ENCODE measurements at regions not wholly inside any gene's neighbourhood (a gene's known extent, or its start where the extent isn't known, plus 50 kb on each side); places are given as distances from the start of the nearest gene placed in this dataset.

DNA sequence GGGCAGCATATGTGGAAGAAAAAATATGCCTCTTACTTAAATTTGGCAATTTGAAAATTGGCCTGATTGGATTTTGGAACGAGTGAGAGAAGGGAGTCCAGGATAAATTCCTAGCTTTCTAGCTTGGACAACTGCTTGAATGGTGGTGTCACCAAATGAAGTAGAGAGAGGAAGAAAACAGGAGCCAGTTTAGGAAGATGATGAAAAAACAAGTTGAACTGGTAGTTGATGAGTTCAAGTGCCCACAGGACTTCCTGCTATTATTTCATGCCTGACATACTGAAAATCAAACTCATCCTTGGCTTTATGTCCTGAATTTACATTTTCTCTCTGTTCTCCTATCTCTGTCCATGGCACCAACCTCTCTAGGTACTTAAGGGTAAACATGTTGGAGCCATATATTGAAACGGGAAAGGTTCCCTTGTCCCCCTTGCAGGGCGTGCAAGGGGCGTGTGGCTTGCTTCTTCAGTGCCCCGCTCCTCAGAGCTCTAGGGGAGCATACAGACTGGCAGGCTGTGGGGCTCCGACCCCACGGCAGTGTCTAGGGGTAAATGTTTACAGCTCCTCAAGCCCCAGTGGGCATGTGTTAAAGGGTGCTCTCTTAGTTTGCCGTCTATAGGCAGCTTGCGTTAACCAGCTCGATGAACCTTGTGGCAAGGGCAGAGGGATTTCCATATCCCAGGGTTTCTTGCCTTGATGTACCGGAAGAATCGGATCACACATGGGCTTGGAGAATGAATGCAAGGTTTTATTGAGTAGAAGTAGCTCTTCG lies 250.7 kb upstream of the PGRMC2 start:
- no peak for TF ChIP-seq EZH2 (IDR thresholded peaks at IDR 0.05; ENCODE audit: low read length)
- TF ChIP-seq, protein P1, sequence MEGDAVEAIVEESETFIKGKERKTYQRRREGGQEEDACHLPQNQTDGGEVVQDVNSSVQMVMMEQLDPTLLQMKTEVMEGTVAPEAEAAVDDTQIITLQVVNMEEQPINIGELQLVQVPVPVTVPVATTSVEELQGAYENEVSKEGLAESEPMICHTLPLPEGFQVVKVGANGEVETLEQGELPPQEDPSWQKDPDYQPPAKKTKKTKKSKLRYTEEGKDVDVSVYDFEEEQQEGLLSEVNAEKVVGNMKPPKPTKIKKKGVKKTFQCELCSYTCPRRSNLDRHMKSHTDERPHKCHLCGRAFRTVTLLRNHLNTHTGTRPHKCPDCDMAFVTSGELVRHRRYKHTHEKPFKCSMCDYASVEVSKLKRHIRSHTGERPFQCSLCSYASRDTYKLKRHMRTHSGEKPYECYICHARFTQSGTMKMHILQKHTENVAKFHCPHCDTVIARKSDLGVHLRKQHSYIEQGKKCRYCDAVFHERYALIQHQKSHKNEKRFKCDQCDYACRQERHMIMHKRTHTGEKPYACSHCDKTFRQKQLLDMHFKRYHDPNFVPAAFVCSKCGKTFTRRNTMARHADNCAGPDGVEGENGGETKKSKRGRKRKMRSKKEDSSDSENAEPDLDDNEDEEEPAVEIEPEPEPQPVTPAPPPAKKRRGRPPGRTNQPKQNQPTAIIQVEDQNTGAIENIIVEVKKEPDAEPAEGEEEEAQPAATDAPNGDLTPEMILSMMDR (optimal IDR thresholded peaks at IDR 0.05 in 1 of 3, IDR thresholded peaks at IDR 0.05 in 1 of 3, conservative IDR thresholded peaks at IDR 0.05 in 1 of 3; ENCODE audit: extremely low read depth in 1 of 3, insufficient read depth in 2 of 3, low read length in 3 of 3): no peak

All from keratinocyte (primary cell).